GM03348 (cell line): ENCODE measurements at regions not wholly inside any gene's neighbourhood (a gene's known extent, or its start where the extent isn't known, plus 50 kb on each side); places are given as distances from the start of the nearest gene placed in this dataset.
A peak's percentile ranks its signal among the peaks of the same experiment; 100 is the strongest.

ENCODE experiments used
- DNase-seq: peaks from one replicate; pipeline ENCODE4 v3.0.0; 2012; ENCODE audit warnings: low spot score

DNA sequence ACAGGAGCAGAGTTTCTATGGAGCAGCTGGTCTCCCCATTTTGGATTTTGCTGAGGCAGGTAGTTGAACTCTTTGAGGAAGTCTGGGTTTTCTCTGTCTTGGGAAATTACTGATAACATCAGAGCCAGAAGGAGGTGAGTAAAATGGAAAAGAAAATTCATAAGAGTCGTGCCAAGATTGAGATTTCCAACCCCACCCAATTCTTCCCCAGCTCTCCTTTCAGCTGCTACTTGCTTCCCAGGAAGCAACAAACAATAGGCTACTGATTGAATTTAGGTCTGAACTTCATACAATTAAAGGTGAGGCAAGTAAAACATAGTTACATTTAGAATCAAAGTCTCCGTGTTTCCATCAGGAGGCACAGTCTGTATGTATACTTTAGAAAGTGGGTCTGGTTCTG lies 54.6 kb upstream of the EOLA2 start:
- no peak for DNase-seq

DNA sequence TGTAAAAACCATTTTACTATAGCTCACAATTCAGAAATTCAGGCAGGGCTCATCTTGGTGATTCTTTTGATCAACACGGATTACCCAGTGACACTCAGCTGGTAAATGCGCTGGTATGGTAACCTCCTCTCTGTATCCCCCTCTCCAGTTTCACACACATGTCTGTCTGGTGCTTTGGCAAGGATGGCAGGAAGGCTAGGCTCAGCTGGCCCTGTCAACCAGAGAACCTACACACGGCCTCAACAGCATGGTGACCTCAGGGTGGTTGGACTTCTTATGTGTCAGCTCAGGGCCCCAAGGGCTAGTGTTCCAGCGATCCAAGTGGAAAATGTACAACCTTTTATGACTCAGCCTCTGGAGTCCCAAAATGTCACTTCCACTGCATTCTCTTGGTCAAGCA lies 55.7 kb upstream of the EOLA2 start:
- DNase-seq: no peak

DNA sequence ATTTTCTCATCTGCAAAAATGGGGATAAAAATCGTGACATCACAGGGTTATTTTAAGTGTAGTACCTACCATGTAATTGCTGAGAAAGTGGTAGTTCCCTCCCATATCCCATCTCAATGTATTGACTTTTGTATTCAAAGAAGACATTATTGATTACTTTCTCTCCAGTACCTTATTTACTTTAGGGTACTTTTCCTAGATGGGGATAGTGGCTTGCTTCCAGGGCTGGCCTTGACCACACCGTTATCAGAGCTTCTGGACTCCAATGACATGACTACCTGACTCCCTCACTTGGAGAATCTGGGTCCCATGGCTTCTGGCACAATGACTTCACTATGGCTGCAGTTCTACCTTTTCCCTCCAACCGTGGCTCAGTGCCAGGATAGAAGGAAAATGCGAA lies 58.2 kb upstream of the EOLA2 start:
- DNase-seq: no peak

DNA sequence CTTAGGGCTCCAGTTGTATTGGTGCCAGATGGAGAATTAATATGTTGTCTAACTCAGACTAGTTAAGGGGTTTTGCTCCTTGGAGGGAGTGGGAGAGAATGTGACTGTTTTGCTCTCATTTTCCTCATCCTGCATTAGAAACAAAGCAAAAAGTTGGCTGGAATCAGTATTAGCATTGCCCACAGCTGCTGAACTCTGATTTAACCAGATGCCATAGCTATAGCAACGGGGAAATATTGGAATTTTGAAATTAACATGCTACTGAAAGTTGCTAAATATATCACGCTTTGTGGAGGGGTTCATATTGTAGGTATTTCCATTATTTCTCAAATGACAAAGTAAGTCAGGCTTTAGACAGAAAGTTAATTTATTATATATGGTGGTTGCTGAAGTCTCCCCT lies 66.7 kb upstream of the EOLA2 start:
- DNase-seq: no peak

DNA sequence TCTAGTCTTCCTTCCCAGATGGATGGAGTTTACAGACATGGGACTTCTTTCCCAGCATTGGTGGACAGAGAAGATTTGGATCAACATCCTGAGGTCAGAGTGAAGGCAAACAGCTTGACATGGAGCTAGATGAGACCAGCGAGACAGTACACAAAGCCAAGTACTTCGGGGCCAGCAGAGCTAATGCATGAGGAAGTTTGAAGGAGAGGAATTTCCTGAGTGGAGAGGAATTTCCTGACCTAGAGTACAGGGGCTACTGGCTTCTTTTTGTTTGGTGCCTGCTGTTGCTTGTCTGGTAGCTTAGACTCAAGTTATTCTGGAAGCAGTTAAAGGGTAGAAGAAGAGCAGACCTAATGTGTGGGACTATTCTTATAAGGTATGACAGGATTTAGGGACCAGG lies 69.1 kb upstream of the EOLA2 start:
- DNase-seq: no peak

DNA sequence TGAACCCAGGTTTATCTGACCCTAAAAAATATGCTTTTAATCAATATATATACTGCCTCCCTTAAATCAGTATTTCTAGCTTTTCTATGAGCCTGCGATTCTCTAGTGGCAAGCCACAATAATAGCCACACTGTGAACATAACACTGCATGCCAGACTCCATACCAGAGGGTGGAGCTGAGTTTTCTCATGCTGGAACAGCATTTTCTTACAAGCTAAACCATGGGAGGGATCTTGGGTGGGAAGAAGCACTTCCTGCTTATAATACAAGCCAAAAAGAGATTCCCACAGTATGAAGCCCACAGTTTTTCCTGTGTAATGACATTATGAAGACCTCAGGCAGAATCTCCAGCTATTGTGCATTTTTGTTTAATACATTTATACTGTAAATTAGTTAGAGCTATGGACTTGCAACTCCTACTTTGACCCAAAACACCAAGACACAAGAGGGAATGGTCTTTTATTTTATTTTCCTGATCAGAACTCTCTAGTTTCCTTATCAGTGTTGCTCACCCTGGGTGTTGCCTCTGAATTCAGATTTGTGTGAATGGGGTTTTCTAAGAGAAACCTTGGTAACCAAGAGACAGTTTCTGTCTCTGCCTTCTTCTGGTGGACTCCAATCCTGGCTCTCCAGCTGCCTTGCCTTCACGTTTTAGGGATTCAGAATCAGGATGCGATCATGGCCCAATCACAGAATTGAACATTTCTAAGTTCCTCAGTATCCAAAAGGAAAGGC lies 74.5 kb upstream of the EOLA2 start:
- DNase-seq: peak; percentile 7

DNA sequence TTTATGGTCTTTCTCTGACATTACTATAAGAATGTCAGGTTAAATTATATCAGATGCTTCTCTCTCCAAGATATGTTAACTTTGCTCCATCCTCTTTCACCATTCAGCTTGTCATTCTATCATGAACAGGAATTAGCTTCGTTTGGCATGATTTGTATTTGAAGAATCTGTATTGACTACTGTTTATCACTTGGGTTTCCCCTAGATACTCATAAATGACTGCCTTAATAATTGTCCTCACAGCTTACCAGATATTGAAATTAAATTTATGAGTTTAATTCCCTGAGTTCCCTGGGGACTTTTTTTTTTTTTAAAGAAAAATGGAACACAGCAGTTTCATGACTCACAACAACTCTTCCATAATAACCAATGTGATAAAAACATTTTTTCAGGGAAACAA lies 76.2 kb upstream of the EOLA2 start:
- DNase-seq: no peak

DNA sequence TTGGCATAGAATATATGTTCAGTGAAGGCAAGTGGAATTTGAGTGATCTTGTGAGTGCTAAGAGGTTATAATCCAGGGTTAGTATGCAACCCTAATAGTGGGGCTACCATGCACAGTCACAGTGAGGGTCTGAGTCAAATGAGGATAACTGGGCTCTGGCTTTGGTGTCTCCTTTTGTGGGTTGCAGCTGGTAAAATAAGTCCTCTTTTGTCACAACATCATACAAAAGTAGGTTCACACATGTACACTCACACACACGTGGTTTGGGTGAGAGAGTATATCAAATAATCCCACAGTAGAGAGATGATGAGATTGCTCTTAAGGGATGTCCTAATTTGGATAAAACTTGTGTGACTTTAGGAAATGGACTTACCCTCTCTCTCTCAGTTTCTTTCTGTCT lies 79.6 kb upstream of the EOLA2 start:
- DNase-seq: no peak

DNA sequence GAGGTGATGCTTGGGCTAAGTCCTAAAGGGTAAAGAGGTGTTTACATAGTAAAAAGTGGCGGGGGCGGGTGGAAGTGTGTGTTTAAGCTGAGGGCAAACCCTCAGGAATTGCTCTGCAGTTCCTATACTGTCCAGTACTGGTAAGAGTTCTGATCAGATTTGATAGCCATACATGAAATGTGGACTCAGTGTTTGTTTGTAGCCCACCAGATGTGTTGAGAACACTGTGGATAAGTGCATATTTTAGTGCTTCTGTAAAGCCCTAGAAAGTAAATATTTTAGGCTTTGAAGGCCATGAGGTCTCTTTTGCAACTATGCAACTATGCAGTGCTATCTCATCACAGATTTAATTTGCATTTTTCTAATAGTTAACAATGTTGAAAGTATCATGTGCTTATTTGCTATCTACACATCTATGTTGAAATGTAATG lies 80.7 kb upstream of the EOLA2 start:
- DNase-seq: peak; percentile 8

DNA sequence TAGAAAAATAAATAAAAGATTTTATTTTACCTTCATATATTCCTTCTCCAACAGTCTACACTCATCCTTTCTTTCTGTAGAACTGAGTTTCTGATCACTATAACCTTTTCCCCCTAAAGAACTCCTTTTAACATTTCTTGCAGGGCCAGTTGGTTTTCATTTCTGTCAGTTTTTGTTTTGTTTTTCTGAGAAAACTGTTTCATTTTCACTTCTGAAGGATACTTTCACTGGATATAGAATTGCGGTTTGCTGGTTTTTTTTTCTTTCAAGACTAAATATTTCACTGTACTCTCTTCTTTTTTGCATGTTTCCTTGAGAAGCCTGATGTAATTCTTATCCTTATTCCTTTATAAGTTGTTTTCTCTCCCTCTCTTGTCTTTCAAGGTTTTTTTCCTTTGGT lies 90.4 kb upstream of the EOLA2 start:
- DNase-seq: no peak

DNA sequence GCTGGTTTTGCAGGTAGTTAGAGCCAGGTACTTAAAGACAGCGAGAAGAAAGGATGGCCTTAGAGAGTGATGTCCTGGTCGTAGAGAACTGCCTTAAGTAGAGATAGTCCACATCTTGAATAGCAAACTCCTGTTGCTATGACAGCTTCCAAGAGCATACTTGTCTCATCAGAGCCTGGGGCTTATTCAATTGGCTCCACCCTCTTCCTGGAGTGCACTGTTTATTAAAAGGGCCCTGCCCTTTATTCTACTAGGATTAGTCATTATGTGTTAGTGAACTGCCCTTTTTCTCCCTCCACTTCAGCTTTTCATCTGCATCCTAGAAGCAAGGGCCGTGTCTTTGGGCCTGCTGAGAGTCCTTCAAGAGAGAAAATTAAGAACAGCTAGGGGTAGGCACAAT lies 94.5 kb upstream of the EOLA2 start:
- peak; percentile 30 for DNase-seq

DNA sequence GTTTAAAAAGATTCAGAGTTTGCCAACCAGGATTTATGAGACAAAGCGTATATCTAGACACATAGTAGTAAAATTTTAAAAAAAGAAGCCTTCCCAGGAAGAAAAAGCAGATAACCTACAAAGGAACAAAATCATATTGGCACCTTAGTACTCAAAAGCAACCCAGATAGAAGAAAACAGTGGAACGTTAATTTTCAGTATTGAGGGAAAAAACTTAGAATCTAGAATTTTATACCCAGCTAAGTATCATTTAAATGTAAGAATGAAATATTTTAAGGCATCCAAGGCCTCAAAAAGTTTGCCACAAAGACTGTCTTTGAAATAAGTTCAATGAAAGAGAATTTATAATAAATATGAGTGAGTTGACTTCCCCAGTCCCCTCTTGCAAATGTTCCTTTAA lies 96.5 kb upstream of the EOLA2 start:
- no peak for DNase-seq

DNA sequence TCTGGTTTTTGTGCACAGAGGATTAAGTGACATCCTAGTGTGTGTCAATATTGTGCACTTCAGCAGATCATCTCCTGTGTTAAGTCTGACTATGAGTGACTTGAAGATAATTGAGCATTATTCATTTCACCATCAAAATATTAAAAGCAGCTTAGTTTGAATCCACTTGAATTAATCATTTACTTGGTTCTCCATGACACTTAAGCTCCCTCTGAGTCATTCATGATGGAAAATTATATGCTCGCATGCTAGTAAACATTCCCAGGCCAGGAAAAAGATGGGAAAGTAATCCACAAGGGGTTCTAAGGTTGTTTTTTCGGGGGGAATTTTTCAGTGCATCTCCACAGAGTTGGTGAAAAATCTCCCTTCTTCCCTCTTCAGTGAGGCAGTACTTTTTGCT lies 97.2 kb upstream of the EOLA2 start:
- no peak for DNase-seq

DNA sequence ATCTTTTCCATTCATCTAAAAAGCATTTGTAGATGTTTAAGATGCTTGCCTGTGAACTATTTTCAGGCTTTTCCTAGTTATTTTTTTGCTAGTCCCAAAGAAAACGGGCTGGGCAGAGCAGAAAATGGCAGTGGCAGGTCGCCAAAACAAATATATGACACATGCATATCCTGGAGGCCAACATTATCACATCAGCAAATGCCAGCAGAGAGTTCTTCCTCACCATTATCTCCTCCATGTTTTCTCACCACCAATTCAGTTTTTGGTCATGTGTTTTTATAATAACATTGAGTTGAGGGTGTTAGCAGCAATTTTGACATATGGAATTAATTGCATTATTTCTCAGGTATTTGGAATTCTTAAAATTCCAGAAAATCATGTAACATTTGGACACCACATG lies 97.9 kb upstream of the EOLA2 start:
- DNase-seq: no peak

DNA sequence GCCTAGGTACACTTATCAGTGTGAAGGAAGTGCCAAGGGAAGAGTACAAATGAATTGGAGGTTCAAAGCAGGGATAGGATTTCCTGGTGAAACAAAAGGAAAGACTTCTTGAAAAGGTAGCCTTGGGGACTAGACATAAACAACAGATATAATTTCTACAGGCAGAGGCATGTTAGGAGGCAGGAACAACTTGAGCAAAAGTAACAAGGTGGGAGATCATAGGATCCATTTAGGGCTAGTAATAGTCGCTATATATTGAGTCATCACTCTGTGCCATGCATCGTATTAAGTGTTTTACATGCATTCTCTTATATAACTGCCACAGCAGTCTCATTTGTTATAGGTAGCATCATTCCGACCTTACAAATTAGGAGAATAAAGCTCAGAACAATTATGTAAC lies 98.3 kb upstream of the EOLA2 start:
- no peak for DNase-seq

DNA sequence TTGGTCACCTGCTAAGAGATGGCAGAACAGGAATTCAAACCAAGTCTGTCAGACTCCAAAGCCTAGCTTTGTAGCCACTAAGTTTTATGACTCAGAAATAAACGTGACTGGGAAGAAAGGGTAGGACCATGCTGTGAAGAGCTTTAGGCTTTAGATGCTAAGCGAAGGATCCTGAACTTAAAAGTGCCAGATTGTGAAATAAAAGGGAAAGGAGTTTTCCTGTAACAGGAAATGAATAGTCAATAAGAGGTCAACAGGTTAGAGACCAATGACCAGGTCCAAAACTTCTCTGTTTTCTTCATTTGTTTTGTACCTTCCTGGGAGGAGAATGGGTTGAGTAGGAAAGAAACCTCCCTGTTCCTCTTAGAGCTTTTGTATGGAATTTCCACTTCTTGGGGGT lies 98.8 kb upstream of the EOLA2 start:
- DNase-seq: no peak

DNA sequence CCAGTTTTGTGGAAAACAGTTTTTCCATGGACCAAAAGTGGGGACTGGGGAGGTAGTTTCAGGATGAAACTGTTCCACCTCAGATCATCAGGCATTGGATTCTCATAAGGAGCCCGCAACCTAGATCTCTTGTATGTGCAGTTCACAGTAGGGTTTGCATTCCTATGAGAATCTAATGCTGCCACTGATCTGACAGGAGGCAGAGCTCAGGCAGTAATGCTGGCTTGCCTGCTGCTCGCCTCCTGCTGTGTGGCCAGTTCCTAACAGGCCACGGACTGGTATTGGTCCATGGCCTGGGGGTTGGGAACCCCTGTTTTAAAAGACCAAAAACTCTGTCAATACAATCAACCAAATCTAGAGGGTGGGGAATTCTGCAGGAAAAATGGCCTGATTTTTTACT lies 100.0 kb upstream of the EOLA2 start:
- no peak for DNase-seq

DNA sequence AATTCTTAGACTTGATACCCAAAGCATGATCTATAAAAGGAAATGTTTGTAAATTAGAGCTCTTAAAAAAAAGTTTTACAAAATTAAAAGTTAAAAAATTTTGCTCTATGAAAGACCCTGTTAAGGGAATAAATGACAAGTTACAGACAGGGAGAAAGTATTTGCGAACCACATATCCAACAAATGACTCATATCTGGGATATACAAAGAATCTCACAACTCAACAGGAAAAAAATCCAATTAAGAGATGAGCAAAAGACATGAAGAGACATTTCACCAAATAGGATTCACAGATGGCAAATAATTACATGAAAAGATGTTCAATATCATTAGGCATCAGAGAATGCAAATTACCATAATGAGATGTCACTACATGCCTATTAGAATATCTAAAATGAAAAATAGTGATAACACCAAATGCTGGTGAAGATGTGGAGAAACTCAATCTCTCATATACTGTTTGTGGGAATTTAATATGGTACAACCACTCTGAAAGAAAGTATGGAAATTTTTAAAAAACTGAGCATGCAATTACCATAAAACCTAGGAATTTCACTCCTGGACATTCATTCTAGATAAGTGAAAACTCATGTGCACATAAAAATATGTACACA lies 100.8 kb upstream of the EOLA2 start:
- peak; percentile 13 for DNase-seq

DNA sequence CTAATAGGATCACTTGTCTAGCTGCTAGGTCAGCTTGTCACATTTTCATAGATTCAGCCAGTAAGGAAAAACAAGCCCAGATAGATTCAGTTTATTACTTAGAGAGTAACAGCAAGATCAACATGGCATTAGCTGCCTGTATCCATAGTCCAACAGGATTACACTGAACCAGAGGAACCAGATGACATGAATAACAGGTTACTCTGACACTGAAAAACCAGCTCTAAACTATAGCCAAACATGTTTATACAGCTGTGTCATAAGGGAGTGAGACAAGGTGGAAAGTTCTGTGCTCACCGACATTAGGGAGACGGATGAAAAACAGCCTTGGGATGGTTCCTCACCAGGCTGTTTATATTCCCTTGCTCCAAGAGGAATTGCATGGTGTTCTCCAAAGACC lies 102.9 kb upstream of the EOLA2 start:
- no peak for DNase-seq

DNA sequence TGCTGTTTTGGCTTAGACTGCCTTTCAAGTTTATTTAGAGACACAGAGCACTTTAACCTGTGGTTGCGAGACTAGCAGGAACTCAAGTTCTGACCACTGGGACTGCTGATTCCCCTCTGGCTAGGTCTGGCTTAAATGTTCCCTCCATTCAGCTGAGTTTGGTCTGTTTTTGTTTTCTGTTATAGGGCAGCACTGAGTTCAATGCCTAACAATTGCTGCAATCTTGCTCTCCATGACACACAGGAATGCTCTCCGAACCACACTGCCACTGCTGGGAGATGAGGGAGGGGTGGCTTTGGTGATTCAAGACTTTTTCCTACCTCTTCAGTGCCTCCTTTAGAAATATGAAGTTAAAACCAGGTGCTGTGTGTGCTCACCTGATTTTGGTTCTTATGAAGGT lies 106.3 kb upstream of the EOLA2 start:
- DNase-seq: no peak

DNA sequence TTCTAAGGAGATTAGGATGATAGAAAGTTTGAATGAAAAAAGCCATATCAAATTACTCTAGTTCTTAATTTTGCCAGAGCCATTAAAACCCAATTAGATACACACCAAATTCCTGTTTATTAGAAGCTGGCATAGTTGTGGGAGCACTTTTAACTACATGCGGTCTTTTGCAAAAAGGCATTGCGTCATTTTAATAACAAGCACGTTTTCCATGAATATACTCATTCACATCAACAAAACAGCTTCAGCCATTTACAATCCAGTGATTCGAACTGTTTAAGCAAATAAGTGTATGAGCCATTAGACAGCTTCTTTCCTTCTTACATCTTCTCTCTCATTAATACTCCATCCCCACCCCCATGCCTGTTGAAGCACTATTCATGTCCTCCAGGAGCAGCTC lies 109.5 kb upstream of the EOLA2 start:
- no peak for DNase-seq

DNA sequence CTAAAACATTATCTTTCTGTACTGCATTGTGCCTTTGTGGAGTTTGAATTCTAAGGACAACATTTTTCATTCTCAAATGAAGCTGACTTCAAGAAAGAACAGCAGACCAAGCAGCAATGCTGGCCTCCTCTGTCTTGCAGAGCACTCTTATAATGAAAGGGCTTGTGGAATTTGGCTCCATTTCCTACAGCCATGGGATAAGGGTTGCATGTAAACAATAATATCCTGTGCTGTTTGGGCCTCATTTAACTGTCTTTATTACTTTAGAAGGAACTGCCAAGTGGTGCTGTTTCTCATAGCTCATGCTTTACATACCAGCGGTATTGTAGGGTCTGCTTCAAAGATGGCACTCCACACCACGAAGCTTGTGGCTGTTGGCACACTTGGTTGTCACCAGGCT lies 111.4 kb upstream of the EOLA2 start:
- DNase-seq: no peak

DNA sequence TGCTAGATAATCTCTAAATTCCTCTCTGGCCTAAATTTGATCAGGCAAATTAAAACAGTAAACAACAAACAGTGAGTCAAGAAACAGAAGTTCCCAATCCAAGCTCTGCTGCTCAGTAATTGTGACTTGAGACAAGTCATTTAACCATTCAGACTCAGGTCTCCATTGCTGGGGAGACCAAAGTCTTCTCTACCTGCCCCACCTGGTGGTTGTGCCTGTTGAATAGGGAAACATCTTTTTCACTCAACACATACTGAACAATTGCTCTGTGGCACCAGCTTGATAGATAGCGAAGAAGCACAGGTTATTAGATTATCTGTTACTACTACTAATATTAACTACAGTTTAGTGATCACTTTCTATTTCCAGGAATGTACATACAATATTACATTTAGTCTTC lies 112.1 kb upstream of the EOLA2 start:
- no peak for DNase-seq

DNA sequence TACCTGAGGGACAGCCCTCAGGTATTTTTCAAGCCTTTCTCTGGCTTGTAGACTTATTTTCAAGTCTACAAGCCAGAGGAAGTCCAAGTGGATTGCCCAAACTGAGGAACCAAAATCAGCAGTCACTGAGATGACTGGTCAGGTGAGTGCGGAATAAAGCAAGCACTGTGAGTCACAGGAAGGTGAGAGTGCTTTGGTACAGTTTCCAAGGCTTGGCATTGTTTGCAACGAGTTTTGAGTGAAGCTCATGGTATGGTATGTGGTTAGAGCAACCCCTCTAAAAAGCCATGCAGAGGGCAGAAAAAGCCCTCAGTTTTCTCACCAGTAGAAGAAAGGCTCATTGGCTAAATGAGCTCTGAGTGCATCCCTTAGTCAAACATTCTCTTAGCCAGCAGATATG lies 112.8 kb upstream of the EOLA2 start:
- no peak for DNase-seq
